ACC112 (cell line): ENCODE measurements at regions not wholly inside any gene's neighbourhood (a gene's known extent, or its start where the extent isn't known, plus 50 kb on each side); places are given as distances from the start of the nearest gene placed in this dataset.

ENCODE experiments used
- H2AFZ ChIP-seq: fragments of 200-600 bp; sonication (generic); one replicate; pipeline ENCODE4 v1.6.0; 2017; ENCODE audit warnings: antibody characterized with exemption, low read length; ENCODE audit not compliant: unreplicated experiment
- H3K27ac ChIP-seq: fragments of 200-600 bp; sonication (generic); 2 replicates; pipeline ENCODE4 v1.5.1; 2014; ENCODE audit warnings: low read depth, mild to moderate bottlenecking, antibody characterized with exemption, low read length, moderate library complexity
- H3K27me3 ChIP-seq: fragments of 200-600 bp; sonication (generic); 2 replicates; pipeline ENCODE4 v1.6.1; 2014; ENCODE audit warnings: mild to moderate bottlenecking, antibody characterized with exemption, low read length, moderate library complexity, mixed read lengths; ENCODE audit not compliant: insufficient read depth
- H3K36me3 ChIP-seq: fragments of 200-600 bp; sonication (generic); 2 replicates; pipeline ENCODE4 v1.6.1; 2016; ENCODE audit warnings: mild to moderate bottlenecking, antibody characterized with exemption, low read length, moderate library complexity, mixed read lengths; ENCODE audit not compliant: insufficient read depth
- H3K4me1 ChIP-seq: fragments of 200-600 bp; sonication (generic); one replicate; pipeline ENCODE4 v1.6.1; 2016; ENCODE audit warnings: low read length, mixed read lengths; ENCODE audit not compliant: insufficient read depth, unreplicated experiment, control insufficient read depth
- H3K4me3 ChIP-seq: fragments of 200-600 bp; sonication (generic); 2 replicates; pipeline ENCODE4 v1.5.1; 2014; ENCODE audit warnings: mild to moderate bottlenecking, low read depth, low read length
- H3K79me2 ChIP-seq: fragments of 200-600 bp; sonication (generic); one replicate; pipeline ENCODE4 v1.6.0; 2016; ENCODE audit warnings: low read length; ENCODE audit not compliant: control insufficient read depth, unreplicated experiment, insufficient read depth

- Histone ChIP-seq H3K4me1 (peaks cover 38% of the 10 kb centered on the region), H3K36me3 (no peaks in the 10 kb centered on the region), H3K27ac (no peak overlapping the region), H3K27me3 (no peaks in the 10 kb centered on the region), H2AFZ (no peak overlapping the region), H3K4me3 (no peak overlapping the region), H3K79me2 (no peaks in the 10 kb centered on the region)
These were observed 158.9 kb upstream of the FGGY start for GRCh38 chr1:59137968-59138367.

- Histone ChIP-seq H3K27me3 (no peaks in the 10 kb centered on the region), H3K4me3 (no peak overlapping the region), H3K36me3 (no peaks in the 10 kb centered on the region), H2AFZ (no peak overlapping the region), H3K79me2 (no peaks in the 10 kb centered on the region), H3K4me1 (peaks cover 42% of the 10 kb centered on the region), H3K27ac (no peak overlapping the region)
These were observed 158.5 kb upstream of the FGGY start for GRCh38 chr1:59138402-59138801.

- no peaks in the 10 kb centered on the region for H3K79me2 ChIP-seq
- no peak overlapping the region for H3K4me3 ChIP-seq
- no peak overlapping the region for H2AFZ ChIP-seq
- no peaks in the 10 kb centered on the region for H3K27me3 ChIP-seq
- H3K36me3 ChIP-seq: no peaks in the 10 kb centered on the region
- no peak overlapping the region for H3K27ac ChIP-seq
- H3K4me1 ChIP-seq: peaks cover 52% of the 10 kb centered on the region
These were observed 157.5 kb upstream of the FGGY start for GRCh38 chr1:59139396-59139795.

- no peaks in the 10 kb centered on the region for H3K27me3 ChIP-seq
- H3K79me2 ChIP-seq: peaks cover 3% of the 10 kb centered on the region
- no peak overlapping the region for H2AFZ ChIP-seq
- H3K36me3 ChIP-seq: no peaks in the 10 kb centered on the region
- H3K4me1 ChIP-seq: peaks cover 57% of the 10 kb centered on the region
- peak overlapping the region; percentile 3; the same call in 1 of the 2 replicates for H3K27ac ChIP-seq
- H3K4me3 ChIP-seq: no peak overlapping the region
These were observed 155.5 kb upstream of the FGGY start for GRCh38 chr1:59141267-59141863.

GRCh38 chr1:59142311-59143132 is 154.4 kb upstream of the FGGY start:
- Histone ChIP-seq H3K27ac (peak overlapping the region; percentile 98), H3K4me1 (peaks cover 54% of the 10 kb centered on the region)

GRCh38 chr1:59143133-59143487 is 153.8 kb upstream of the FGGY start:
- H3K27ac ChIP-seq: peak overlapping the region; percentile 98
- H3K36me3 ChIP-seq: no peaks in the 10 kb centered on the region
- peak overlapping the region; percentile 43 for H2AFZ ChIP-seq
- H3K4me1 ChIP-seq: peaks cover 56% of the 10 kb centered on the region
- peaks cover 3% of the 10 kb centered on the region for H3K79me2 ChIP-seq
- H3K4me3 ChIP-seq: peak overlapping the region; percentile 17; the same call in 1 of the 2 replicates
- no peaks in the 10 kb centered on the region for H3K27me3 ChIP-seq

More at GRCh38 chr1:59142311-59143132, 154.4 kb upstream of the FGGY start:
- H3K27me3 ChIP-seq: no peaks in the 10 kb centered on the region
- H2AFZ ChIP-seq: no peak overlapping the region
- H3K36me3 ChIP-seq: no peaks in the 10 kb centered on the region
- peak overlapping the region; percentile 6; the same call in 1 of the 2 replicates for H3K4me3 ChIP-seq
- peaks cover 3% of the 10 kb centered on the region for H3K79me2 ChIP-seq

GRCh38 chr1:59143811-59144210 is 153.1 kb upstream of the FGGY start:
- Histone ChIP-seq H3K4me1 (peaks cover 56% of the 10 kb centered on the region), H2AFZ (peak overlapping the region; percentile 43), H3K27ac (peak overlapping the region; percentile 98), H3K4me3 (peak overlapping the region; percentile 17; the same call in 1 of the 2 replicates), H3K36me3 (no peaks in the 10 kb centered on the region), H3K79me2 (peaks cover 3% of the 10 kb centered on the region), H3K27me3 (no peaks in the 10 kb centered on the region)

- no peak overlapping the region for H3K4me3 ChIP-seq
- H2AFZ ChIP-seq: no peak overlapping the region
- peak overlapping the region; percentile 98 for H3K27ac ChIP-seq
- H3K27me3 ChIP-seq: no peaks in the 10 kb centered on the region
- peaks cover 53% of the 10 kb centered on the region for H3K4me1 ChIP-seq
- H3K36me3 ChIP-seq: no peaks in the 10 kb centered on the region
- peaks cover 3% of the 10 kb centered on the region for H3K79me2 ChIP-seq
These were observed 151.9 kb upstream of the FGGY start for GRCh38 chr1:59144959-59145358.

GRCh38 chr1:59146056-59146455 is 150.8 kb upstream of the FGGY start:
- H3K27me3 ChIP-seq: no peaks in the 10 kb centered on the region
- peak overlapping the region; percentile 69 for H3K27ac ChIP-seq
- no peaks in the 10 kb centered on the region for H3K36me3 ChIP-seq
- H3K4me3 ChIP-seq: peak overlapping the region; percentile 76
- H3K4me1 ChIP-seq: peaks cover 61% of the 10 kb centered on the region
- peak overlapping the region; percentile 62 for H2AFZ ChIP-seq
- H3K79me2 ChIP-seq: peaks cover 3% of the 10 kb centered on the region

- H3K27ac ChIP-seq: peak overlapping the region; percentile 69
These were observed 150.1 kb upstream of the FGGY start for GRCh38 chr1:59146651-59147358.

More at GRCh38 chr1:59146651-59147358, 150.1 kb upstream of the FGGY start:
- Histone ChIP-seq H2AFZ (peak overlapping the region; percentile 62), H3K36me3 (no peaks in the 10 kb centered on the region), H3K4me1 (peaks cover 61% of the 10 kb centered on the region), H3K79me2 (peaks cover 3% of the 10 kb centered on the region), H3K4me3 (peak overlapping the region; percentile 76), H3K27me3 (no peaks in the 10 kb centered on the region)
